ENCODE measurements at regions not wholly inside any gene's neighbourhood (a gene's known extent, or its start where the extent isn't known, plus 50 kb on each side); places are given as distances from the start of the nearest gene placed in this dataset.

GRCh38 chr7:36066343-36066664 lies 86.8 kb upstream of the EEPD1 start:
- no peak for DNase-seq (ENCODE audit: low spot score)

GRCh38 chr7:36070230-36070629 lies 82.8 kb upstream of the EEPD1 start:
- DNase-seq (ENCODE audit: low spot score): no peak

DNA sequence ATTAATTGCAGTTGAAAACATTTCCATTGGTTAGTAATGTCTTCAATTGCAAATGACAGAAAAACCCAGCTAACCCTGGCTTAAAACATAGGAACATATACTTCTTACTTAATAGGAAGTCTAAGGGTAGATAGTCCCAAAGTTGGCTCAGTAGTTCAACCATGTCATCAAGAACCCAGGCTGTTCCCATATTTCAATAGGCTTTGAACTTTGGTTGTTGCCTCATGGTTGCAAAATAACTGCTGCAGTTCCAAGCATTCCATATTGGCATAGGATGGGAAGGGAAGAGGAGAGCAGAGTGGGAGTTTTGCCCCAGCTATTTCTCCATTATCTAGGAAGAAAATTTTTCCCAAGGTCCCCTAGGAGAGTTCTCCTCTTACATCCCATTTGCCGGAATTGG lies 81.4 kb upstream of the EEPD1 start:
- no peak for DNase-seq (ENCODE audit: low spot score)

DNA sequence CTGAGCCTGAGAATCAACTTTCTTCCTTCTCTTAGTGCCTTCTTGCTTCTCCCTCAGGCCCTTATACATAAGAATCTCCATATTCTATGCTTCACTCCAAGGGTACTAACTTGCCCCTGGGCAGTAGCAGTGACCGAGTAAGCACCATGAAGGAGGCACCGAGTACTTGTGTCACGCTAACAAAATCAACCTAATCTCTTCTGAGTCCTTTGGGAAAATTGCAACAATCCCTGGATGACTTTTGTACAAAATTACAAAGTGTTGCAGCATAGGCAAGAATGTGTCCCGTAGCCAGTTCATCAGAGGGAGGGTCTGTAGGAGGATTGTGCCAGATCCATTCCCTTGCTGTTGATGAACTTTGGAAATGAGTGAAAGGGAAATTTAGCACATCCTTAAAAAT lies 80.4 kb upstream of the EEPD1 start:
- DNase-seq (ENCODE audit: low spot score): no peak

GRCh38 chr7:36075561-36075960 lies 77.5 kb upstream of the EEPD1 start:
- no peak for DNase-seq (ENCODE audit: low spot score)

GRCh38 chr7:36076074-36076473 lies 77.0 kb upstream of the EEPD1 start:
- no peak for DNase-seq (ENCODE audit: low spot score)

DNA sequence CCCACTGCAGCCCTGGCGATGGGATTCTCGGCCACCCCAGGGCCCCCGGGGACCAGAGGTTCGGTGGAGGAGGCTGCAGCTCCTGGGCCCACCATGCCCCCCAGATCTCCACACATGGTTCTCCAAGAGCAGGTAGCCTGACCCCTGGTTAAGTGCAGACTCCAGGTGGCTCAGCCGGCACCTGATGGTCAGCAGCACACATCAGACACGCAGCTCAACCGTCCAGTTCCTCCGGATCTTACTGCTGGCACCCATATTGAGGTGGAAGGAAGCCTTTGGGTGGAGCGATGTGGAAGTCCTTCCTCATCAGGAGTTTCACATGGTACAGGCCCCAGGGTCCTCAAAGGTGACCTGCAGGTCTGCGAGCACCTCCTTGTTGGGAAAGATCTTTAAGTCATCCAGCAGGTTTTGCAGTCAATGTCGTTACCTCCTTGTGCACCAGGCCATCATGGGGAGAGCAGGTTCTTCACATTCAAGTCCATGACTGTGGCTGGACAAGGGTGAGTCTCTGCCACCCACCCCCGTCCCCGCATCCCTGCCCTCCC lies 74.2 kb upstream of the EEPD1 start:
- no peak for DNase-seq (ENCODE audit: low spot score)

DNA sequence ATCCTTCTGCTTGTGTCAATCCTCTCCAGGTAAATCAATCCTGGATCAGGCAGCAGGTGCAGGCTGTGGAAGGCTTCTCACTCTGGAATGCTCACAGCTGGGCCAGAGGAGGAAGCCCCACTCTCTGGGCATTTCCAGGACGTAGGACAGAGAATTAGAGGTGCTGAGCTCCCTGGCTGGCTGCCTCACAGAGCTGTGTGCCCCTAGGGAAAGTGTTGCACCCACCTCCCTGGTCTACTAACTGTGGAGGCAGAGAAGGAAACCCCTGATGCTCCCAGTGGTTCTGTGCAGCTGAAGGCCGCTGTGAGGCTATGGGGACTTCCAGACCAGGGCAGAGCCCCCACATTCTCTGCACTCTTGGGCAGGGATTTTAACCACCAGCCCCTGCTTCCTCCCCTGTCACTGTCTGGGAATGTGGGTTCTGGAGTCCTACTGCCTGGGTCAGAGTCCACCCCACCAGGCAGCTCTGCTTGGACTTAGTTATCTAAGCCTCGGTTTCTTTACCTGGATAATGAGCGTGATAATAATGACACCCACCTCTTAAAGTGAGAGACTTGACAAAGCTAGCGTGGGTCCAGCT lies 73.5 kb upstream of the EEPD1 start:
- DNase-seq (ENCODE audit: low spot score): no peak

DNA sequence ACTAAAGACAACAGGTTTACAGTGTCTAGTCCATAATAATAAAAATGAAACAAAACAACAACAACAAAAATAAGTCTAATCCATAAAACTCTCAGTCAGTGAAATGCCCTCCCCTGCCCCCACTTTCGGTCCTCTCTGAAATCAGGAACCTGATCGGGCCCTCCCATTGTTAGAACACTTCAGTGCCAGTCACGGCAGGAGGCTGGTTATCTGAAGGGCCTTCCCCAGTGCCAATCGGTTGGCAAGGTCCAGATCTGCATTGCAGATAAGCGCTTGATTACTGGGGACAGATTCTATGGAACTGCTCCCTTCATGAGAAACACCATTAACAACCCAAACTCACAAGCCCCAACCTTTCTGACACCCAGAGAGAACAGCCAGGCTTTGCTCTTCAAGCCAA lies 72.2 kb upstream of the EEPD1 start:
- DNase-seq (ENCODE audit: low spot score): no peak

DNA sequence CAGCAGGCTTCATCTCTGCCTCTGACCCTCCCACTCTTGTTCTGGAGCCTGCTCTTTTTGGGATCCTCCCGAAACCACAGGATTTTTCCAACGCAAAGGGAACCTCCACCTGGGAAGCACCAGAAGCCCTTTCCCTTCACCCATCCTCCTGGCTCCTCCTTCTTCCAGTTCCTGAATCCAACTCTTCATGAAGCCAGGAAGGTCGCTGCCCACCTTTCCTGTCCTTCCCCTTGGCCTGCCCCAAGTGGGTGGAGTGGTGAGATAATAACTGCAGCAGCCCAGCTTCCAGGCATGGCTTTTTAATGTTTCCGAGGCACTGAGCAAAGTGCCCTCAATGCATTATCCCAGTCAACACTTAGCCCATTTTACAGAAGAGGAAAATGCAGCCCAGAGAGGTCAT lies 70.8 kb upstream of the EEPD1 start:
- no peak for DNase-seq (ENCODE audit: low spot score)

DNA sequence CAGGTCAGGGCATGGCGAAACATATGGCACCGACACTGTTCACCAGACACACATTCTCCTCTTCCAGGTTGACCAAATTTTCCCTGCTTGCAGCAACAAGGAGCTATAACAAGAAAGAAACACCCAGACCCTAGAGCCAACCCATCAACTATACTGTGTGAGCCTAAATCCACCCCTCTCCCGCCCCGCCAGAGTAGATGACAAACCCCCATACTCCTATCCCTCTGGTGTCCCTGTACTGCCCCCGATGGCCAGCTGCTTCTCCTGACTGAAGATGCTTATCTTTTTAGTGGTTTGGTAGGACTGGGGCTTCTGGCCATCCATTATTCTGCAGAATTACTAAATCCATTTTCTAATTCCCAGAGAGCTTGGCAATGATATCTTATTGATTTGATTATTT lies 70.1 kb upstream of the EEPD1 start:
- DNase-seq (ENCODE audit: low spot score): peak; percentile 17

- DNase-seq (ENCODE audit: low spot score): no peak
Observed at GRCh38 chr7:36083626-36084380, 69.3 kb upstream of the EEPD1 start.

- peak; percentile 75 for DNase-seq (ENCODE audit: low spot score)
Observed at GRCh38 chr7:36084485-36085091, 68.5 kb upstream of the EEPD1 start.

DNA sequence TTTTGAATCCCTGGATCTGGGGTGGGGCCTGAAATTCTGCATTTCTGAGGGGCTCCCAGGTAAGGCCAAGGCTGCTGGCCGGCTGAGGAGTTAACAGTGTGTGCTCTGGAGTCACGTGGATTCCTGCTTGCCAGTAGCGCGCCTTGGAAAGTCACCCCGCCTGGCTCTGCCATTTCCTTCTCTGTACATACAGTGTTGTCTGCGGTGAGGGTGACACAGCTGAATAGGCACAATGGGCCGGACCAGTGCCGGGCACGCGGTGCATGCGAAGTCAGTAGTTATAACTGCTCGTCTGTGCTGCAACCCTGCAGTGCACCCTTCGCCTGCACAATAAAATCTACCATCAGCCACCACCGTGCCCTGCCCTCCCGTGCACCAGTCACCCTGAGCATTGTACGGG lies 68.0 kb upstream of the EEPD1 start:
- no peak for DNase-seq (ENCODE audit: low spot score)

GRCh38 chr7:36086571-36086970 lies 66.5 kb upstream of the EEPD1 start:
- DNase-seq (ENCODE audit: low spot score): no peak

GRCh38 chr7:36088553-36088952 lies 64.5 kb upstream of the EEPD1 start:
- DNase-seq (ENCODE audit: low spot score): no peak

DNA sequence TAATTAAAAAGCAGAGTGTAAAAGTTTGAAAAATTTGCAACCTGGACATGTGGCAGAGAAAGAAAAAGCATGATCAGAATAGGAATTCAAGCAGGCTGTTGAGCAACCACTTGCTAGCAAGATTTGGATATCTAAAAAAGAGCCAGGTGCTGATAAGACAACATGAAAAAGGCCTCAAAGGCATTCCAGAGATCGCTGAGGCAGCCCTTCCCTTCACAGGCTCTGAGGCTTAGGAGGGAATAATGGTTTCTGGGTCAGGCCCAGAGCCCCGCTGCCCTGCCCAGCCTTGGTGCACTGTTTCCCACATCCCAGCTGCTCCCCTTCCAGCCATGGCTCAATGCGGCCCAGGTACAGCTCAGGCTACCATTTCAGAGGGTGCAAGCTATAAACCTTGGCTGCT lies 64.1 kb upstream of the EEPD1 start:
- DNase-seq (ENCODE audit: low spot score): no peak

DNA sequence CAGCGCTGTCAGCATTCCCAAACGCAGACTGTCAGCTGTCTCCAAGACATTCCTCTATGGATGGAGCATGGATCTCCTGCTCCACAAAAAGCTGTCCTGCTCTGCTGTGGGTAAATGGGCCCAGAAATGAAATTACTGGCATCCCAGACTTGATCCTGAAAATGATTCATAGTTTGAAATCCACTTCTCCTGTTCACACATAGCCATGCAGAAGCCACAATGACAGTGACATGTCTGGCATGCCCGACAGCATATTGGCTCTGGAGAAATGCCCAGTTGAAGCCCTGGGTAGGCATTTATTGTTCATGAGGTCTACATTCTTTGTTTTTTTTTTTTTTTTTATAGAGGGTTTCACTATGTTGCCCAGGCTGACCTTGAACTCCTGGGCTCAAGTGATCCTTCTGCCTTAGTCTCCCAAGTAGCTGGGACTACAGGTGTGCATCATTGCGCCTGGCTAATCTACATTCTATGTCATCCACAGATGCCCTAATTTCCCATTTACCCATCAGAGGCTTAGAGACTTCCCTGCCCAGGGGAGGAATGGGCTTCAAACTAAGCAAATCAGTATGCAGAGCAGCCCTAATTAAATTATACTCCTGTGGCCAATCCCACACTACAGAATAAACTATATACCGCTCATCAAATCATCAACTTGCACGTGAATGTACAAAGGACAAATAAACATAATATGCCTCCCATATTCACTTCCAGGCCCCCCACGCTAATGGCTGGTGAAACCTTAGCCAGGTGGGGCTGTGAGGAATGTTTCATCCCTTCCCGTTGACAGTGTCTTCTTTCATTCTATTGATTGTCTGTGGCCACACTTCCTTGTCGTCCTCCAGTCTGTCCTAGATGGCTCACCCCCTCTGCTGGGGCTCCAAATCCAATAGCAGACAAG lies 61.8 kb upstream of the EEPD1 start:
- DNase-seq (ENCODE audit: low spot score): peak; percentile 39

DNA sequence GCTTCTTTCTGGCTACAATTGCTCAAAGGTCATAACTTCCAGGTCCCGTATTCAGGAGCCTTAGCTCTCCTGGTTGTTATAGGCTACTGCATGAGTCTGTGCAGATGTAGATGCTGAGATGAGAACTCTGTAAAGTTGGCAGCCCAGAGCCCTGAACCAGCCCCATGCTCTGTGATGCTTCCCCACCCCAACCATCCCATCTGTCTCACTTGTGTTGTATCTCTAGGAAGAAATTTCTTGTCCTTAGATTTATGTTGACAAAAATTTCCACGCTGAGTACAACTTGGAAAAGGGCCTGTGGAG lies 61.2 kb upstream of the EEPD1 start:
- DNase-seq (ENCODE audit: low spot score): no peak

DNA sequence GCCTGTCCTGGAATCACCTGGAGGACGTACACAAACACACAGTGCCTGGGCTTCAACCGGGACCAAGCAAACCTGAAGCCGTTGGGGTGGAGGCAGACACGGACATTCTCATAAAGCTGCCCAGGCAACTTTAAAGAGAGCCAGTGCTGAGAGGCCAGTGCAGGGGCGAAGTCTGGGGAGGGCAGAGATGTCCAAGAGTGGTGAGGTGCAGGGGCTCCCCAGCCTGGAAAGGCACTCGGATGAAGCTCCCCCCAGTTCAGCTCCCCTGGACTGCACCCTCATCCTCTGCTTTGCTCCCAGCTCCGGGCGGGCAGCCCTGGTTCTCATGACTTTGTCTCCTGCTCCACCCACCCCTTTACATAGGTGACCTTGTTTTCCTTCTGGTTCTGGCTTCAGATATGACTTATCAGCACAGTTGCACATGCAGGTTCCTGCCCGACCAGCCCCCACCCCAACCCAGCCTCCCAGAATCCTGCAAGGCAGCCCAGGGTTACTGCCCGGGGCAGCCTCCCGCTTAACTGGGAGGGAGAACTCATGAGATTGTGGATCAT lies 60.8 kb upstream of the EEPD1 start:
- no peak for DNase-seq (ENCODE audit: low spot score)

- no peak for DNase-seq (ENCODE audit: low spot score)
Observed at GRCh38 chr7:36096460-36097095, 56.5 kb upstream of the EEPD1 start.

- no peak for DNase-seq (ENCODE audit: low spot score)
Observed at GRCh38 chr7:36098096-36098495, 55.0 kb upstream of the EEPD1 start.
